NB4 (cell line): ENCODE measurements at regions not wholly inside any gene's neighbourhood (a gene's known extent, or its start where the extent isn't known, plus 50 kb on each side); places are given as distances from the start of the nearest gene placed in this dataset.

Experiments used
- DNase-seq: peaks from one replicate; pipeline ENCODE4 v3.0.0; 2010; ENCODE audit warnings: low read depth
- H3K4me3 ChIP-seq: one replicate; pipeline ENCODE4 v1.5.1; 2011; ENCODE audit warnings: mild to moderate bottlenecking, low read depth, low read length, moderate library complexity
- MYC ChIP-seq: IDR thresholded peaks from 2 replicates; pipeline ENCODE4 v1.6.1; 2011; ENCODE audit warnings: low read depth, low read length
- POLR2A ChIP-seq: IDR thresholded peaks from 2 replicates; pipeline ENCODE4 v1.6.1; 2011; ENCODE audit warnings: mild to moderate bottlenecking; ENCODE audit not compliant: insufficient read length; ENCODE audit errors: extremely low read depth
- TF ChIP-seq, protein P1 (sequence below): IDR thresholded peaks from 2 replicates; pipeline ENCODE4 v1.6.1; 2011; ENCODE audit warnings: low read depth, low read length
- TF ChIP-seq, protein P2 (sequence below): IDR thresholded peaks from one replicate; pipeline ENCODE4 v1.5.1; 2012; ENCODE audit warnings: low read depth, low read length

DNA sequence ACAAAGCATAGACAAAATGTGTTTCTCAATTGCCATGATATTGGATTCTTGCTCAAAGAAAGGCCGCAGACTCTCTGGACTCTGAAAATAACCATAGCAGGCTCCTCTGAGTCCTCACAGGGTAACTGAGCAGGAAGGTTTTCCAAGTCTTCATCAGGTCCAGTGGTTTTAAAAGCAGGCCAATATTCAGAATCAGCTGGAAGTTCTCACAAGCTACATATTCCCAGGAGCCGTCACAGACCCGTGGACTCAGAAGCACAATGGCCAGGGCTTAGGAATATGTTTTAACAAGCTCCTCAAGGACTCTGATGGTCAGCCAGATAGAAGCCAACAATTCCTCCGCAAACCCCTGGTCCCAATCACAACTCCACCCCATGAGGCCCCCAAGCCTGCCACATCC, 256.1 kb upstream of the ADAMTS9 start:
- DNase-seq: no peak
- no peak overlapping the region for H3K4me3 ChIP-seq
- TF ChIP-seq, protein P1, sequence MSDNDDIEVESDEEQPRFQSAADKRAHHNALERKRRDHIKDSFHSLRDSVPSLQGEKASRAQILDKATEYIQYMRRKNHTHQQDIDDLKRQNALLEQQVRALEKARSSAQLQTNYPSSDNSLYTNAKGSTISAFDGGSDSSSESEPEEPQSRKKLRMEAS: no peak
- TF ChIP-seq, protein P2, sequence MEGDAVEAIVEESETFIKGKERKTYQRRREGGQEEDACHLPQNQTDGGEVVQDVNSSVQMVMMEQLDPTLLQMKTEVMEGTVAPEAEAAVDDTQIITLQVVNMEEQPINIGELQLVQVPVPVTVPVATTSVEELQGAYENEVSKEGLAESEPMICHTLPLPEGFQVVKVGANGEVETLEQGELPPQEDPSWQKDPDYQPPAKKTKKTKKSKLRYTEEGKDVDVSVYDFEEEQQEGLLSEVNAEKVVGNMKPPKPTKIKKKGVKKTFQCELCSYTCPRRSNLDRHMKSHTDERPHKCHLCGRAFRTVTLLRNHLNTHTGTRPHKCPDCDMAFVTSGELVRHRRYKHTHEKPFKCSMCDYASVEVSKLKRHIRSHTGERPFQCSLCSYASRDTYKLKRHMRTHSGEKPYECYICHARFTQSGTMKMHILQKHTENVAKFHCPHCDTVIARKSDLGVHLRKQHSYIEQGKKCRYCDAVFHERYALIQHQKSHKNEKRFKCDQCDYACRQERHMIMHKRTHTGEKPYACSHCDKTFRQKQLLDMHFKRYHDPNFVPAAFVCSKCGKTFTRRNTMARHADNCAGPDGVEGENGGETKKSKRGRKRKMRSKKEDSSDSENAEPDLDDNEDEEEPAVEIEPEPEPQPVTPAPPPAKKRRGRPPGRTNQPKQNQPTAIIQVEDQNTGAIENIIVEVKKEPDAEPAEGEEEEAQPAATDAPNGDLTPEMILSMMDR: no peak
- TF ChIP-seq MYC (no peak), POLR2A (no peak)

DNA sequence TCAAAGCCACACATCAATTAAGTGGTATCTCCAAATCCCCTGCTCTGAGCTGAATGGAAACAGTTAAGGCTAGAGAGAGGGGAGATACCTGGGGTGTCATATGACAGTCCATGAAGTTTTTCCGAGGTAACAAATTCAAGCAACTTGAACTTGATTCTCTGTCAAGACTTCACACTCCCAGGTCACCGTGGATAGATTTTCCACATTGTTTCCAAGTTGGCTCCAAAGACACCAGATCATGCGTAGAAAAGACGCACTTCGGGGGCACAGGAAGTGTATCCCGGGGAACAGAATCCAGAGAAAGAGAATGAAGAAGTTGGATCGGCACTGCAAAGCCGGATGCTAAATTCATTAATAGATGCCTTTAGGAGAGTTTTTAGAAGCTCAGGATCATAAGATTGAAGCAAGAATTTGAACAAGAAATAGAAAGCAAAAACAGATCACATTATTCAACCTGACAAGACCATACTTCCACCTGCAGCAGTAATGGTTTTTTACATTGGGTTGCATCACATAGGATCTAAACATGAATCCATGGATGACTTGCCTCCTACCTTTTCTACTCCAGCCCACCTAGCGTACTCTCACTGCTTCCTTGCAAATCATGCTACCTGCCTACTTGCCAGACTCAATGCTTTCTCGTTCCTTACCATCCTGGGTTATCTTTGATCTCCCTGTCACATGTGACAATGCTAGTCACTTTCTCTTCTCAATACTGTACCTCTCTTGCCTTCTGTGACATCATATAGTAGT, 253.0 kb upstream of the ADAMTS9 start:
- DNase-seq: no peak
- no peak overlapping the region for H3K4me3 ChIP-seq
- TF ChIP-seq, protein P2: no peak
- TF ChIP-seq, protein P1: no peak
- TF ChIP-seq POLR2A: no peak
- TF ChIP-seq MYC: no peak

- no peak for DNase-seq
- no peak overlapping the region for H3K4me3 ChIP-seq
- TF ChIP-seq, protein P2: no peak
- no peak for TF ChIP-seq MYC
- TF ChIP-seq POLR2A: no peak
- TF ChIP-seq, protein P1: no peak
These were observed 252.1 kb upstream of the ADAMTS9 start for GRCh38 chr3:64939747-64940450.

DNA sequence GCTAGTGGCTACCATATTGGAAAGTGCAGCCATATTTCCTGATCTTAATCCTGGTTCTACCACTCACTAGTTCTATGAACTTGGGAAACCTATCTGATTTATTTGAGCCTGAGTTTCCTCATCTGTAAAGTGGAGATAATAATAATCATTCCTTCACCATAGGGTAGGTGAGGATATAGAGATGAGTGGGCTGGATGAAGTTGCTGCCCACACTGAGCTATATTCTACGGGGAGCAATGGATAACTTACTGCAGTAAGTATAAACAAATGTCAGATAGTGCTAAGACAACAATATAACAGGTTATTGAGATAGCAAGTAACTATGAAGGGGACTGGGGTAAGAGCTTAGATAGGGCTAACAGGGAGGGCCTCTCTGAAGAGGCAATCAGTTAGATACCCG, 251.5 kb upstream of the ADAMTS9 start:
- no peak for TF ChIP-seq POLR2A
- TF ChIP-seq, protein P2: no peak
- TF ChIP-seq MYC: no peak
- TF ChIP-seq, protein P1: no peak
- no peak overlapping the region for H3K4me3 ChIP-seq
- DNase-seq: no peak

DNA sequence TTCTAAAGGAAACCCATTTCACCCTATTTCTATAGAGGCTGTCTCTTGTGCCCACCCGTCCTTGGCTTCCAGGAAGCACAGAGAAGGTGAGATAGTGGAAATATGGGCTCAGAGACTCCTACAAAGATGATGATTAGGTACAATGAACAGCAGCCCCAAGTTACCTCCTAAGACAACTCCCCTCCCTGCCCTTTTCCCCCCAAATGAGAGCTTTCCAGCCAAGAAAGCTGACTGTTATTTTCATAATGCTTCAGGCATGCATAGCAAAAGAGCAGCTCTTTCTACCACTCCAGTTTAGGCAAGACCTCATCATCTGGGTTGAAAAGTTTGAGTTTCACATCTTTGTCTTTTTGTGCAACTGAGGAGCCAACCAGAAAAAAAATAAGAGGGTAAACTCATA, 248.8 kb upstream of the ADAMTS9 start:
- no peak for TF ChIP-seq MYC
- no peak for TF ChIP-seq POLR2A
- TF ChIP-seq, protein P1: no peak
- TF ChIP-seq, protein P2: no peak
- DNase-seq: no peak
- H3K4me3 ChIP-seq: no peak overlapping the region
